ENCODE measurements at regions not wholly inside any gene's neighbourhood (a gene's known extent, or its start where the extent isn't known, plus 50 kb on each side); places are given as distances from the start of the nearest gene placed in this dataset.

DNA sequence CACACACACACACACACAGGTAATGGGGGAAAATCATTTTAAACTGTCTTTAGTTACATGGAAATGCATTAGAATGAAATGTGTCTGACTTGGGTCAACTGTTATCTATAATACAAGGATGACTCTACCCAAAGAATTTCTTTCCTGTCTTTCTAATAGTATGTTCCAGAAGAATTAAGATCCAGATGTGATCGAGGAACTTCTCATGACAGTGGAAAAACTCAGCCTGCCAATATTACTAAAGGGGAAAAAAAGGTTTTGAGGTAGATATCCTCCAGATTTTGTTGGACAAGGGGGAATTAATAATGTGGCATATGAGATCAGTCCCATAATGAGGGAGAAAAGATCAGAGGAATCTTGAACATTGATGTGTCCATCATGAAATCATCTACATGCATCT is 190.6 kb upstream of the MAP3K1 start:
- Histone ChIP-seq H3K79me2 (ENCODE audit: control insufficient read depth, insufficient read depth, low read length) (no peaks in the 10 kb centered on the region), H3K4me1 (replicated peaks in 1 of 2; ENCODE audit: control insufficient read depth in 2 of 2, insufficient read depth in 2 of 2, low read length in 2 of 2) (no peaks in the 10 kb centered on the region), H3K9ac (ENCODE audit: insufficient read depth in 1 of 2, low read depth in 2 of 2, low read length in 2 of 2) (no peak overlapping the region), H3K4me3 (no peak overlapping the region), H3K27me3 (ENCODE audit: control insufficient read depth in 2 of 2, insufficient read depth in 2 of 2, low read length in 2 of 2) (no peaks in the 10 kb centered on the region), H3K36me3 (ENCODE audit: control insufficient read depth, insufficient read depth, low read length) (no peaks in the 10 kb centered on the region), H3K9me3 (replicated peaks; ENCODE audit: control insufficient read depth, insufficient read depth, low read depth, low read length) (no peaks in the 10 kb centered on the region), H4K20me1 (replicated peaks; ENCODE audit: control insufficient read depth, insufficient read depth, low read length) (no peaks in the 10 kb centered on the region), H3K27ac (ENCODE audit: extremely low read depth, low read depth, low read length) (no peak overlapping the region), H2AFZ (ENCODE audit: low read depth, low read length) (no peak overlapping the region), H3K4me2 (ENCODE audit: insufficient read depth, low read length) (no peak overlapping the region), H3K9me1 (ENCODE audit: control insufficient read depth, insufficient read depth, low read length) (no peaks in the 10 kb centered on the region)
- in situ Hi-C loops (cut with MboI) (no loop called here), intact Hi-C loops (cut with micrococcal nuclease) (no loop called here)
- ChIA-PET CTCF (ENCODE audit: low intra/inter-chr PET ratio) (no interaction called here), POLR2A (no interaction called here)
- TF ChIP-seq, protein P1, sequence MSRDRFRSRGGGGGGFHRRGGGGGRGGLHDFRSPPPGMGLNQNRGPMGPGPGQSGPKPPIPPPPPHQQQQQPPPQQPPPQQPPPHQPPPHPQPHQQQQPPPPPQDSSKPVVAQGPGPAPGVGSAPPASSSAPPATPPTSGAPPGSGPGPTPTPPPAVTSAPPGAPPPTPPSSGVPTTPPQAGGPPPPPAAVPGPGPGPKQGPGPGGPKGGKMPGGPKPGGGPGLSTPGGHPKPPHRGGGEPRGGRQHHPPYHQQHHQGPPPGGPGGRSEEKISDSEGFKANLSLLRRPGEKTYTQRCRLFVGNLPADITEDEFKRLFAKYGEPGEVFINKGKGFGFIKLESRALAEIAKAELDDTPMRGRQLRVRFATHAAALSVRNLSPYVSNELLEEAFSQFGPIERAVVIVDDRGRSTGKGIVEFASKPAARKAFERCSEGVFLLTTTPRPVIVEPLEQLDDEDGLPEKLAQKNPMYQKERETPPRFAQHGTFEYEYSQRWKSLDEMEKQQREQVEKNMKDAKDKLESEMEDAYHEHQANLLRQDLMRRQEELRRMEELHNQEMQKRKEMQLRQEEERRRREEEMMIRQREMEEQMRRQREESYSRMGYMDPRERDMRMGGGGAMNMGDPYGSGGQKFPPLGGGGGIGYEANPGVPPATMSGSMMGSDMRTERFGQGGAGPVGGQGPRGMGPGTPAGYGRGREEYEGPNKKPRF (IDR thresholded peaks at IDR 0.05; ENCODE audit: low read depth, low read length) = no peak
- no peak for TF ChIP-seq SRSF3 (IDR thresholded peaks at IDR 0.05; ENCODE audit: insufficient read depth, low read length)
- no peak for TF ChIP-seq ZNF324 (CRISPR knock-in tag; IDR thresholded peaks at IDR 0.05)
- no peak for TF ChIP-seq ZNF551 (CRISPR knock-in tag; IDR thresholded peaks at IDR 0.05)
- TF ChIP-seq, protein P2, sequence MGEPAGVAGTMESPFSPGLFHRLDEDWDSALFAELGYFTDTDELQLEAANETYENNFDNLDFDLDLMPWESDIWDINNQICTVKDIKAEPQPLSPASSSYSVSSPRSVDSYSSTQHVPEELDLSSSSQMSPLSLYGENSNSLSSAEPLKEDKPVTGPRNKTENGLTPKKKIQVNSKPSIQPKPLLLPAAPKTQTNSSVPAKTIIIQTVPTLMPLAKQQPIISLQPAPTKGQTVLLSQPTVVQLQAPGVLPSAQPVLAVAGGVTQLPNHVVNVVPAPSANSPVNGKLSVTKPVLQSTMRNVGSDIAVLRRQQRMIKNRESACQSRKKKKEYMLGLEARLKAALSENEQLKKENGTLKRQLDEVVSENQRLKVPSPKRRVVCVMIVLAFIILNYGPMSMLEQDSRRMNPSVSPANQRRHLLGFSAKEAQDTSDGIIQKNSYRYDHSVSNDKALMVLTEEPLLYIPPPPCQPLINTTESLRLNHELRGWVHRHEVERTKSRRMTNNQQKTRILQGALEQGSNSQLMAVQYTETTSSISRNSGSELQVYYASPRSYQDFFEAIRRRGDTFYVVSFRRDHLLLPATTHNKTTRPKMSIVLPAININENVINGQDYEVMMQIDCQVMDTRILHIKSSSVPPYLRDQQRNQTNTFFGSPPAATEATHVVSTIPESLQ (CRISPR knock-in tag; IDR thresholded peaks at IDR 0.05) = no peak
- no peak for TF ChIP-seq HDGF (IDR thresholded peaks at IDR 0.05)
- no peak for TF ChIP-seq BRF1 (IDR thresholded peaks at IDR 0.05; ENCODE audit: borderline replicate concordance, extremely low read depth, insufficient read length)
- no peak for TF ChIP-seq POLR2B (IDR thresholded peaks at IDR 0.05; ENCODE audit: low read depth, partially characterized antibody)
- TF ChIP-seq CAMTA2 (CRISPR knock-in tag; conservative IDR thresholded peaks at IDR 0.05) = no peak
- no peak for TF ChIP-seq RBM39 (optimal IDR thresholded peaks at IDR 0.05; ENCODE audit: low read depth, low read length)
- no peak for TF ChIP-seq FOXM1 (IDR thresholded peaks at IDR 0.05; ENCODE audit: low read depth)
- TF ChIP-seq FOXM1 (CRISPR knock-in tag; IDR thresholded peaks at IDR 0.05; ENCODE audit: low read depth) = no peak
- TF ChIP-seq, protein P3, sequence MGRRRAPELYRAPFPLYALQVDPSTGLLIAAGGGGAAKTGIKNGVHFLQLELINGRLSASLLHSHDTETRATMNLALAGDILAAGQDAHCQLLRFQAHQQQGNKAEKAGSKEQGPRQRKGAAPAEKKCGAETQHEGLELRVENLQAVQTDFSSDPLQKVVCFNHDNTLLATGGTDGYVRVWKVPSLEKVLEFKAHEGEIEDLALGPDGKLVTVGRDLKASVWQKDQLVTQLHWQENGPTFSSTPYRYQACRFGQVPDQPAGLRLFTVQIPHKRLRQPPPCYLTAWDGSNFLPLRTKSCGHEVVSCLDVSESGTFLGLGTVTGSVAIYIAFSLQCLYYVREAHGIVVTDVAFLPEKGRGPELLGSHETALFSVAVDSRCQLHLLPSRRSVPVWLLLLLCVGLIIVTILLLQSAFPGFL (CRISPR knock-in tag; IDR thresholded peaks at IDR 0.05) = no peak
- FAIRE-seq = no peak
- WGBS (ENCODE audit: insufficient coverage, low coverage, missing lambda C conversion rate) = 7% methylated on average over 1 of the region's 1 CpG
- no peak for ATAC-seq
- DNase-seq (ENCODE audit: extremely low read depth in 1 of 4, low spot score in 3 of 4) = no peak
- no TSS peak for BruUV-seq (replicated peaks)

All from K562 (cell line).